GM12878 (cell line): ENCODE measurements at regions not wholly inside any gene's neighbourhood (a gene's known extent, or its start where the extent isn't known, plus 50 kb on each side); places are given as distances from the start of the nearest gene placed in this dataset.
"Not testable (repeated sequence)": the region's sequence is repeated elsewhere in the genome, so short reads cannot be mapped to it uniquely, and the experiment has no call there.

ENCODE experiments used
- ATAC-seq: fragments of 200-7000 bp; cut with Tn5 transposase; 3 replicates; pipeline ENCODE4 v1.9.1; 2020; ENCODE audit warnings: mild to moderate bottlenecking, moderate library complexity
- BruUV-seq: library from RNA; stranded (reverse); fragments of 400-500 nt; replicated peaks from 2 replicates; lab custom pipeline; 2021; lab: Mats Ljungman, UMichigan
- CTCF ChIA-PET: fragments of 300-600 bp; sonication (Branson Sonifier 250); formaldehyde crosslinking; extraction: SDS; loops from one replicate; lab custom pipeline; 2021; ENCODE audit warnings: inconsistent platforms; lab: Yijun Ruan, JAX
- POLR2A ChIA-PET: fragments of 350-600 bp; formaldehyde crosslinking; extraction: SDS; loops from one replicate; lab custom pipeline; 2021; ENCODE audit warnings: inconsistent platforms; lab: Charles Lee
- RAD21 ChIA-PET: fragments of 300-600 bp; sonication (Branson Sonifier 250); formaldehyde crosslinking; loops from one replicate; lab custom pipeline; 2023; ENCODE audit warnings: antibody characterized with exemption; ENCODE audit not compliant: unreplicated experiment; lab: Charles Lee
- SMC1A ChIA-PET: fragments of 300-600 bp; sonication (Branson Sonifier 250); formaldehyde crosslinking; loops from one replicate; lab custom pipeline; 2023; ENCODE audit not compliant: unreplicated experiment, uncharacterized antibody; lab: Charles Lee
- DNase-seq: peaks from one replicate; pipeline ENCODE4 v3.0.0-alpha.2; 2011; ENCODE audit warnings: low read depth, low spot score
- FAIRE-seq: peaks from 3 replicates; lab custom pipeline; 2011; peaks lifted over from hg19 to GRCh38; lab: Jason Lieb, UNC
- H2AFZ ChIP-seq: 2 replicates; pipeline ENCODE4 v1.6.0; 2011; ENCODE audit warnings: low read depth, low read length, control low read depth; ENCODE audit not compliant: control insufficient read depth
- H3K27ac ChIP-seq: 2 replicates; pipeline ENCODE4 v1.5.1; 2011; ENCODE audit warnings: control low read depth; ENCODE audit not compliant: control insufficient read depth, insufficient read depth
- H3K27me3 ChIP-seq, 2 experiments: replicated peaks in 1 of 2; 2 replicates each; pipeline versions ENCODE4 v1.6.0 to v1.6.1; 2011; ENCODE audit warnings: low read length in 1 of 2; ENCODE audit not compliant: control insufficient read depth in 2 of 2, insufficient read depth in 2 of 2
- H3K36me3 ChIP-seq, 2 experiments: 2 replicates each; pipeline ENCODE4 v1.5.1; 2011; ENCODE audit warnings: low read length in 1 of 2; ENCODE audit not compliant: control insufficient read depth in 2 of 2, insufficient read depth in 2 of 2
- H3K4me1 ChIP-seq: 2 replicates; pipeline ENCODE4 v1.6.1; 2011; ENCODE audit warnings: mild to moderate bottlenecking, low read length, moderate library complexity, mixed read lengths; ENCODE audit not compliant: control insufficient read depth, insufficient read depth
- H3K4me2 ChIP-seq: 2 replicates; pipeline ENCODE4 v1.6.0; 2011; ENCODE audit warnings: control low read depth; ENCODE audit not compliant: control insufficient read depth, insufficient read depth
- H3K4me3 ChIP-seq: fragments of 200-600 bp; sonication (generic); 2 replicates; pipeline ENCODE4 v1.5.1; 2016
- H3K79me2 ChIP-seq: 2 replicates; pipeline ENCODE4 v1.6.0; 2011; ENCODE audit warnings: low read length; ENCODE audit not compliant: control insufficient read depth, insufficient read depth
- H3K9ac ChIP-seq: 2 replicates; pipeline ENCODE4 v1.8.0; 2011; ENCODE audit warnings: low read length, control low read depth, mixed read lengths; ENCODE audit not compliant: control insufficient read depth, insufficient read depth
- H3K9me3 ChIP-seq: replicated peaks from 3 replicates; pipeline ENCODE4 v1.5.1; 2011; ENCODE audit warnings: mild to moderate bottlenecking, low read length; ENCODE audit not compliant: control insufficient read depth, insufficient read depth
- H4K20me1 ChIP-seq: 2 replicates; pipeline ENCODE4 v1.6.0; 2011; ENCODE audit not compliant: control insufficient read depth, insufficient read depth
- POU2F2 ChIP-seq: IDR thresholded peaks from 3 replicates; pipeline ENCODE4 v1.6.1; 2011; ENCODE audit warnings: low read depth, mild to moderate bottlenecking, low read length, borderline replicate concordance
- SKIL ChIP-seq: fragments of 450-650 bp; IDR thresholded peaks from 2 replicates; pipeline ENCODE4 v1.6.1; 2017; ENCODE audit warnings: mild to moderate bottlenecking, low read depth, inconsistent platforms; ENCODE audit not compliant: poor library complexity, severe bottlenecking
- TCF3 ChIP-seq: IDR thresholded peaks from 2 replicates; pipeline ENCODE4 v1.6.1; 2012; ENCODE audit warnings: low read depth, mild to moderate bottlenecking, low read length, borderline replicate concordance; ENCODE audit not compliant: insufficient read depth
- WGBS: methylation state at CpG from one replicate; pipeline ENCODE4 v1.1.6; 2016; ENCODE audit warnings: low lambda C conversion rate; ENCODE audit not compliant: insufficient replicate concordance, insufficient coverage; ENCODE audit errors: missing lambda C conversion rate; 5-methylcytosine and 5-hydroxymethylcytosine counted together
- in situ Hi-C: fragments of 300-500 bp; cut with MboI; formaldehyde crosslinking; loops from 9 replicates; pipeline ENCODE4 v1.14.3; 2018; ENCODE audit warnings: mixed read lengths
- intact Hi-C: fragments of 100-400 bp; cut with micrococcal nuclease; formaldehyde crosslinking; loops from one replicate; pipeline ENCODE4 v1.14.2; 2022; ENCODE audit not compliant: unreplicated experiment

DNA sequence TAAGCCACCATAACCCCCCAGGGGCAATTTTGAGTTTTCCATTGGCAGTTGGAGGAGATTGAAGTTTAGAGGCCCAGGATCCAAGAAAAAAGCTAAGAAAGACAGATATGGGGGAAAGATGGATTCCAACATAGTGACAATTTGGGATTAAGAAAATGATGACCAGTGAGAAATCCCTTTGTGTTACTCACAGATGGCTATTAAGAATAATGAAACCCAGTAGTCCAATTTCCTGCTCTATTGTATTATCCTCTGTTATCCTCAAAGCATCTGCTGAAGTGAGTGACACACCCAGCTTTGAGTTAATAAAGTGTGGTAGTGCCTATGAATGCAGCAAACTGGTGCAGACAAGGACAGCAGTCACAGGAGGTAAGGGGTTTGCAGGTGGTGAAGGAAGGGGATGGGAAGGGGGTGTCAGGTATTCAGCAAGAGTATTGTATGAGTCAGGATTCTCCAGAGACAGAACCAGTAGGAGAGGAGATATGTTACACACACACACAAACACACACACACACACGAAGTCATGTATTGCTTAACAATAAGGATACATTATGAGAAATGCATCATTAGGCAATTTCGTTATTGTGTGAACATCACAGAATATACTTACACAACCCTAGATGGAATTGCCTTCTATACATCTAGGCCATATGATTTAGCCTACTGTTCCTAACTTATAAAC lies 112.4 kb upstream of the VANGL1 start:
- no peaks in the 10 kb centered on the region for H3K36me3 ChIP-seq
- H3K27ac ChIP-seq = no peak overlapping the region
- H4K20me1 ChIP-seq = no peaks in the 10 kb centered on the region
- 3% methylated on average over 2 of the region's 2 CpGs for WGBS
- no peak overlapping the region for H2AFZ ChIP-seq
- no peaks in the 10 kb centered on the region for H3K27me3 ChIP-seq
- DNase-seq = no peak
- no peak for ATAC-seq
- ChIA-PET POLR2A (no interaction called here), RAD21 (no interaction called here), CTCF (interaction anchor here (0.7 kb wide), 1 partner anchor 927 kb away, joined by 3 read pairs; no protein-coding TSS in a partner anchor), SMC1A (no interaction called here)
- no peak for FAIRE-seq
- TF ChIP-seq TCF3 = no peak
- no peak for TF ChIP-seq SKIL
- TF ChIP-seq POU2F2 = no peak
- intact Hi-C loops = no loop called here
- no peak overlapping the region for H3K9ac ChIP-seq
- no TSS peak for BruUV-seq
- in situ Hi-C loops = no loop called here
- no peaks in the 10 kb centered on the region for H3K9me3 ChIP-seq
- no peaks in the 10 kb centered on the region for H3K4me1 ChIP-seq
- H3K4me2 ChIP-seq = no peak overlapping the region
- H3K4me3 ChIP-seq = no peak overlapping the region
- no peaks in the 10 kb centered on the region for H3K79me2 ChIP-seq

DNA sequence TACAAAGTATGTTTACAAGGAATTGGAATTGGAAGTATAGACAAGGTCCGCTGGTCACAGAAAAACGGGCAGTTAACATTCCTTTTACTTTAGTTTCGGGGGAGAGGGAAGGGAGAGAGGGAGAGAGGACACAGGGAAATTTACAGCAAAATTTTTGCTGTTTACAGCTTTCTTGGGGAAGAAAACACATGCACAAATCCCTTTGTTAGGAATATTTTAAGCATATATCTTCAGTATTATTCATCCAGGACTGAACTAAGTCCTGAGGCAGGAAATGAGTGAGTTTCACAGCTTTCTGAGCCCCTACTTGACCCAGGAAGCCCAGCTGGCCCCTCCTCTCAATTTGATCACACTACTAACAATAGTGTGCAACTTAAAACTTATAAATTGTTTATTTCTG lies 113.4 kb upstream of the VANGL1 start:
- H3K36me3 ChIP-seq, POLR2A ChIA-PET, intact Hi-C loops, H3K79me2 ChIP-seq, RAD21 ChIA-PET, H3K27ac ChIP-seq, SMC1A ChIA-PET, H2AFZ ChIP-seq, ATAC-seq, H3K9ac ChIP-seq, H3K27me3 ChIP-seq, FAIRE-seq, H3K4me2 ChIP-seq, DNase-seq, in situ Hi-C loops, H3K9me3 ChIP-seq, H4K20me1 ChIP-seq, H3K4me1 ChIP-seq, BruUV-seq, H3K4me3 ChIP-seq: not testable (repeated sequence)
- 7% methylated on average over 3 of the region's 3 CpGs for WGBS
- CTCF ChIA-PET = interaction anchor here (0.7 kb wide), 1 partner anchor 926 kb away, joined by 3 read pairs; no protein-coding TSS in a partner anchor
